H1 (cell line): ENCODE measurements at regions not wholly inside any gene's neighbourhood (a gene's known extent, or its start where the extent isn't known, plus 50 kb on each side); places are given as distances from the start of the nearest gene placed in this dataset.

ENCODE experiments used
- CHD1 ChIP-seq: IDR thresholded peaks from 2 replicates; pipeline ENCODE4 v1.6.1; 2012; ENCODE audit warnings: low read depth, low read length, improper control_type of control experiment
- CTCF ChIP-seq, 3 experiments: IDR thresholded peaks; 1 replicate in 2 of 3; 2 replicates in 1 of 3; pipeline versions ENCODE4 v1.5.1 to v1.6.1; 2011; ENCODE audit warnings: low read length in 3 of 3, mild to moderate bottlenecking in 3 of 3, inconsistent platforms in 2 of 3, low read depth in 1 of 3, moderate library complexity in 1 of 3; ENCODE audit not compliant: insufficient read depth in 1 of 3; ENCODE audit errors: control extremely low read depth in 1 of 3
- JUND ChIP-seq: IDR thresholded peaks from 2 replicates; pipeline ENCODE4 v1.6.1; 2011; ENCODE audit warnings: mild to moderate bottlenecking, improper control_type of control experiment, low read length
- KDM1A ChIP-seq: fragments of 200-600, 300-600 bp; sonication (generic); IDR thresholded peaks from 2 replicates; pipeline ENCODE4 v1.7.1; 2016; ENCODE audit warnings: mild to moderate bottlenecking, low read length, borderline replicate concordance
- SP4 ChIP-seq: IDR thresholded peaks from 2 replicates; pipeline ENCODE4 v1.6.1; 2012; ENCODE audit warnings: low read length, inconsistent platforms
- SUZ12 ChIP-seq: fragments of 200-600 bp; sonication (generic); IDR thresholded peaks from 2 replicates; pipeline ENCODE4 v1.6.1; 2012; ENCODE audit warnings: mild to moderate bottlenecking, inconsistent platforms, low read length, moderate library complexity, mixed read lengths
- USF2 ChIP-seq: IDR thresholded peaks from 2 replicates; pipeline ENCODE4 v1.6.1; 2011; ENCODE audit warnings: low read length, improper control_type of control experiment
- ZNF274 ChIP-seq: IDR thresholded peaks from 2 replicates; pipeline ENCODE4 v1.7.0; 2012; ENCODE audit warnings: low read length, borderline replicate concordance; ENCODE audit errors: extremely low read depth

DNA sequence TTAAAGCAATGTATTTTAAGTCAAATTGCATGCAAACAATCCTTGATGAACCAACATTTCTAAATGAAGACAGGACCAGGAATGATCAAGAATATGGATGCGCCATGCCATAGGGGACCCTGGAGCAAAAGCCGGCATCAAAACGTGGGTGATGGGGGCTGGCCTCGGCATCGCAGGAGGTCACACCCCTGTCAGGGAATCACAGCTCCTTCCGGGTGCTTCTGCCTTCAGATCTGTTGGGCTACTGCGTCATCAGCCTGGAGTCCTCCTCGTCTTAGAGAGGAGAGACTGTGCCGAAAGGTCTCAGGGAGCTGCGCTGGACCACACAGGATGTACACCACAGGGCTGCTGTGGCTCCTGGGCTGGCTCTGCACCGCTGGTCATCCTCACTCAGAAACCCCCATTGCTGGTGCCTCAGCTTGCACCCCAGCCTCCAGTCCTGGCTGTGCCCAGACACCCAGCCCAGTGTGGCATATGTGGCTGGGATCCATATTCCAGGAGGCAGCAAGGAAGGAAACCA, 152.9 kb upstream of the PPP1R26 start:
- TF ChIP-seq ZNF274 (no peak), JUND (no peak), SUZ12 (no peak), CTCF (IDR thresholded peaks at IDR 0.05; ENCODE audit: control extremely low read depth in 1 of 3, insufficient read depth in 1 of 3, low read depth in 1 of 3, low read length in 3 of 3) (no peak), KDM1A (no peak), CHD1 (no peak), USF2 (no peak), SP4 (no peak)
